K562 (cell line): ENCODE measurements at regions not wholly inside any gene's neighbourhood (a gene's known extent, or its start where the extent isn't known, plus 50 kb on each side); places are given as distances from the start of the nearest gene placed in this dataset.

Experiments used
- ARNT ChIP-seq, 2 experiments: fragments of 450-650 bp; IDR thresholded peaks; 2 replicates each; pipeline ENCODE4 v1.6.1; 2016; ENCODE audit warnings: mild to moderate bottlenecking in 1 of 2
- BDP1 ChIP-seq: IDR thresholded peaks from 3 replicates; pipeline ENCODE4 v1.6.1; 2011; ENCODE audit not compliant: insufficient read length, insufficient read depth
- CC2D1A ChIP-seq: fragments of 450-650 bp; IDR thresholded peaks from 2 replicates; pipeline ENCODE4 v1.6.1; 2017; ENCODE audit warnings: mild to moderate bottlenecking
- CTCF ChIP-seq, 3 experiments: IDR thresholded peaks in 2 of 3; conservative IDR thresholded peaks in 1 of 3; 2 replicates each; pipeline ENCODE4 v1.5.1; 2011 to 2012; ENCODE audit warnings: low read length in 3 of 3, mild to moderate bottlenecking in 3 of 3, control low read depth in 2 of 3, improper control_type of control experiment in 1 of 3, inconsistent platforms in 1 of 3, low read depth in 1 of 3, mixed read lengths in 1 of 3, moderate library complexity in 1 of 3; ENCODE audit not compliant: insufficient read depth in 2 of 3
- DPF2 ChIP-seq: fragments of 450-650 bp; IDR thresholded peaks from 2 replicates; pipeline ENCODE4 v1.6.1; 2016
- ESRRA ChIP-seq: fragments of 450-650 bp; IDR thresholded peaks from 2 replicates; pipeline ENCODE4 v1.6.1; 2014; ENCODE audit warnings: low read depth, mild to moderate bottlenecking, moderate library complexity, borderline replicate concordance
- ETV6 ChIP-seq, 3 experiments: fragments of 150-350 bp in 1 of 3; sonication (generic) in 1 of 3; formaldehyde crosslinking in 1 of 3; IDR thresholded peaks; 2 replicates each; pipeline versions ENCODE4 v1.6.1 to v1.8.0; 2014 to 2022; ENCODE audit warnings: borderline replicate concordance in 2 of 3, low read depth in 2 of 3, antibody characterized with exemption in 1 of 3, low read length in 1 of 3, mild to moderate bottlenecking in 1 of 3, missing genetic modification reagents in 1 of 3
- FOS ChIP-seq: IDR thresholded peaks from 3 replicates; pipeline ENCODE4 v1.6.1; 2011; ENCODE audit not compliant: insufficient read length; ENCODE audit errors: extremely low read depth
- FOXO4 ChIP-seq: fragments of 450-650 bp; formaldehyde crosslinking; IDR thresholded peaks from 2 replicates; pipeline ENCODE4 v1.4.0; 2020; ENCODE audit warnings: mild to moderate bottlenecking, moderate library complexity
- GATAD2B ChIP-seq: fragments of 450-650 bp; IDR thresholded peaks from 2 replicates; pipeline ENCODE4 v1.6.1; 2017; ENCODE audit warnings: mild to moderate bottlenecking, borderline replicate concordance
- MXI1 ChIP-seq: IDR thresholded peaks from 2 replicates; pipeline ENCODE4 v1.6.1; 2011; ENCODE audit warnings: low read depth, mild to moderate bottlenecking, improper control_type of control experiment, low read length
- YBX1 ChIP-seq: fragments of 450-650 bp; IDR thresholded peaks from 2 replicates; pipeline ENCODE4 v1.7.1; 2016; ENCODE audit warnings: mild to moderate bottlenecking
- ZBTB33 ChIP-seq: sonication (generic); formaldehyde crosslinking; IDR thresholded peaks from 2 replicates; pipeline ENCODE4 v1.8.1; 2023; ENCODE audit warnings: mild to moderate bottlenecking, missing genetic modification reagents

- TF ChIP-seq FOXO4 (no peak), GATAD2B (no peak), CTCF (IDR thresholded peaks at IDR 0.05 in 2 of 3, conservative IDR thresholded peaks at IDR 0.05 in 1 of 3; ENCODE audit: insufficient read depth in 2 of 3, low read depth in 1 of 3, low read length in 3 of 3) (no peak), ZBTB33 (no peak), ARNT (IDR thresholded peaks at IDR 0.05) (no peak), DPF2 (no peak), FOS (no peak), BDP1 (no peak), MXI1 (no peak), CC2D1A (no peak), ETV6 (IDR thresholded peaks at IDR 0.05; ENCODE audit: borderline replicate concordance in 1 of 2, low read depth in 2 of 2, low read length in 1 of 2) (no peak), ETV6 (CRISPR knock-in tag; IDR thresholded peaks at IDR 0.05; ENCODE audit: borderline replicate concordance) (no peak), ESRRA (no peak), YBX1 (no peak)
Measured at GRCh38 chr2:144751142-144751905, 231.4 kb upstream of the ZEB2 start.
